ENCODE measurements at regions not wholly inside any gene's neighbourhood (a gene's known extent, or its start where the extent isn't known, plus 50 kb on each side); places are given as distances from the start of the nearest gene placed in this dataset.
A peak's percentile ranks its signal among the peaks of the same experiment; 100 is the strongest.

- H3K9me3 Mint-ChIP-seq = no peaks in the 10 kb centered on the region
- peaks cover 18% of the 10 kb centered on the region for H3K27me3 Mint-ChIP-seq (ENCODE audit: low read depth)
- H3K27ac Mint-ChIP-seq = no peak overlapping the region
- no peak overlapping the region for H3K4me3 Mint-ChIP-seq
- peaks cover 15% of the 10 kb centered on the region for H3K4me1 Mint-ChIP-seq
- TF ChIP-seq CTCF (IDR thresholded peaks at IDR 0.05; ENCODE audit: unreplicated experiment) = peak; percentile 69
- DNase-seq (ENCODE audit: low spot score in 2 of 2, unreplicated experiment in 2 of 2) = peak in 1 of 2 experiments; percentile 69
- H3K36me3 Mint-ChIP-seq = no peaks in the 10 kb centered on the region
Measured at GRCh38 chr17:73998653-73999645, 204.5 kb upstream of the RPL38 start.

GRCh38 chr17:74001145-74001544 is 202.3 kb upstream of the RPL38 start:
- Mint-ChIP-seq H3K4me3 (no peak overlapping the region), H3K9me3 (no peaks in the 10 kb centered on the region), H3K36me3 (no peaks in the 10 kb centered on the region), H3K4me1 (peaks cover 15% of the 10 kb centered on the region), H3K27ac (no peak overlapping the region), H3K27me3 (ENCODE audit: low read depth) (peaks cover 33% of the 10 kb centered on the region)
- TF ChIP-seq CTCF (IDR thresholded peaks at IDR 0.05; ENCODE audit: unreplicated experiment) = no peak
- no peak for DNase-seq (ENCODE audit: low spot score in 2 of 2, unreplicated experiment in 2 of 2)

- H3K9me3 Mint-ChIP-seq = no peaks in the 10 kb centered on the region
- no peak for DNase-seq (ENCODE audit: low spot score in 2 of 2, unreplicated experiment in 2 of 2)
- no peak overlapping the region for H3K27ac Mint-ChIP-seq
- H3K4me3 Mint-ChIP-seq = no peak overlapping the region
- peaks cover 15% of the 10 kb centered on the region for H3K4me1 Mint-ChIP-seq
- TF ChIP-seq CTCF (IDR thresholded peaks at IDR 0.05; ENCODE audit: unreplicated experiment) = no peak
- no peaks in the 10 kb centered on the region for H3K36me3 Mint-ChIP-seq
- H3K27me3 Mint-ChIP-seq (ENCODE audit: low read depth) = peaks cover 33% of the 10 kb centered on the region
Measured at GRCh38 chr17:74002241-74002640, 201.2 kb upstream of the RPL38 start.

- peaks cover 45% of the 10 kb centered on the region for H3K27me3 Mint-ChIP-seq (ENCODE audit: low read depth)
Measured at GRCh38 chr17:74004056-74004455, 199.4 kb upstream of the RPL38 start.

GRCh38 chr17:74005790-74006189 is 197.7 kb upstream of the RPL38 start:
- Mint-ChIP-seq H3K27ac (no peak overlapping the region), H3K9me3 (no peaks in the 10 kb centered on the region), H3K4me1 (no peaks in the 10 kb centered on the region), H3K27me3 (ENCODE audit: low read depth) (peaks cover 62% of the 10 kb centered on the region), H3K4me3 (no peak overlapping the region), H3K36me3 (no peaks in the 10 kb centered on the region)
- no peak for DNase-seq (ENCODE audit: low spot score in 2 of 2, unreplicated experiment in 2 of 2)
- no peak for TF ChIP-seq CTCF (IDR thresholded peaks at IDR 0.05; ENCODE audit: unreplicated experiment)

More at GRCh38 chr17:74004056-74004455, 199.4 kb upstream of the RPL38 start:
- no peak for TF ChIP-seq CTCF (IDR thresholded peaks at IDR 0.05; ENCODE audit: unreplicated experiment)
- no peak overlapping the region for H3K27ac Mint-ChIP-seq
- no peaks in the 10 kb centered on the region for H3K9me3 Mint-ChIP-seq
- H3K4me1 Mint-ChIP-seq = peaks cover 4% of the 10 kb centered on the region
- H3K36me3 Mint-ChIP-seq = no peaks in the 10 kb centered on the region
- no peak for DNase-seq (ENCODE audit: low spot score in 2 of 2, unreplicated experiment in 2 of 2)
- H3K4me3 Mint-ChIP-seq = no peak overlapping the region
